Common myeloid progenitor, CD34-positive (primary cell): ENCODE measurements at regions not wholly inside any gene's neighbourhood (a gene's known extent, or its start where the extent isn't known, plus 50 kb on each side); places are given as distances from the start of the nearest gene placed in this dataset.
"Not testable (repeated sequence)": the region's sequence is repeated elsewhere in the genome, so short reads cannot be mapped to it uniquely, and the experiment has no call there.

Experiments
- CTCF ChIA-PET: fragments of 350-600 bp; sonication (Branson Sonifier 250); formaldehyde crosslinking; loops from one replicate; lab custom pipeline; 2021; ENCODE audit warnings: antibody characterized with exemption; lab: Charles Lee
- POLR2A ChIA-PET: fragments of 350-600 bp; sonication (Branson Sonifier 250); formaldehyde crosslinking; loops from one replicate; lab custom pipeline; 2021; ENCODE audit warnings: antibody characterized with exemption; lab: Charles Lee
- DNase-seq, 3 donors: peaks; one replicate each; pipeline versions ENCODE4 v3.0.0 to v3.0.0-alpha.2; 2013
- H3K27ac ChIP-seq, 2 experiments: 1 replicate in 1 of 2; 2 replicates in 1 of 2; pipeline ENCODE4 v1.7.0; 2013; ENCODE audit warnings: inconsistent platforms in 2 of 2, low read length in 2 of 2, mild to moderate bottlenecking in 2 of 2, low read depth in 1 of 2, moderate library complexity in 1 of 2; ENCODE audit not compliant: severe bottlenecking in 2 of 2, insufficient read depth in 1 of 2, poor library complexity in 1 of 2
- H3K27me3 ChIP-seq, 5 experiments: replicated peaks in 2 of 5; 1 replicate in 3 of 5; 2 replicates in 2 of 5; pipeline versions ENCODE4 v1.6.1 to v1.7.0; 2013; ENCODE audit warnings: low read length in 4 of 5, mild to moderate bottlenecking in 2 of 5, moderate library complexity in 2 of 5, inconsistent platforms in 1 of 5; ENCODE audit not compliant: insufficient read depth in 5 of 5, control insufficient read depth in 4 of 5
- H3K36me3 ChIP-seq, 4 experiments: 1 replicate in 2 of 4; 2 replicates in 2 of 4; pipeline versions ENCODE4 v1.6.1 to v1.7.0; 2013; ENCODE audit warnings: low read length in 3 of 4, control low read depth in 1 of 4, mild to moderate bottlenecking in 1 of 4; ENCODE audit not compliant: control insufficient read depth in 4 of 4, insufficient read depth in 4 of 4
- H3K4me1 ChIP-seq, 4 experiments: 1 replicate in 3 of 4; 2 replicates in 1 of 4; pipeline versions ENCODE4 v1.6.1 to v1.7.1; 2013; ENCODE audit warnings: low read length in 3 of 4, mild to moderate bottlenecking in 3 of 4, control low read depth in 1 of 4, inconsistent platforms in 1 of 4, moderate library complexity in 1 of 4; ENCODE audit not compliant: control insufficient read depth in 4 of 4, insufficient read depth in 4 of 4; ENCODE audit errors: control extremely low read depth in 1 of 4
- H3K4me3 ChIP-seq, 7 experiments: 1 replicate in 4 of 7; 2 replicates in 3 of 7; pipeline versions ENCODE4 v1.5.1 to v1.7.0; 2013; ENCODE audit warnings: mild to moderate bottlenecking in 7 of 7, low read length in 6 of 7, moderate library complexity in 6 of 7, inconsistent platforms in 2 of 7, low read depth in 2 of 7, control low read depth in 1 of 7; ENCODE audit not compliant: insufficient read depth in 4 of 7, control insufficient read depth in 1 of 7; ENCODE audit errors: extremely low read depth in 1 of 7
- H3K9me3 ChIP-seq, 5 experiments: 1 replicate in 4 of 5; 2 replicates in 1 of 5; pipeline versions ENCODE4 v1.6.1 to v1.7.1; 2013; ENCODE audit warnings: low read length in 4 of 5, mild to moderate bottlenecking in 2 of 5, inconsistent platforms in 1 of 5, low read depth in 1 of 5, moderate library complexity in 1 of 5; ENCODE audit not compliant: control insufficient read depth in 4 of 5, insufficient read depth in 2 of 5; ENCODE audit errors: control extremely low read depth in 1 of 5
- WGBS: methylation state at CpG from one replicate; pipeline ENCODE4 v1.1.5; 2013; ENCODE audit not compliant: insufficient coverage; 5-methylcytosine and 5-hydroxymethylcytosine counted together

GRCh38 chr4:188958346-188958745 lies 819.1 kb downstream of the TRIML1 start:
- peaks cover 0 to 3% (median 0%) of the 10 kb centered on the region in 5 experiments for H3K9me3 ChIP-seq
- DNase-seq: no peak
- H3K27me3 ChIP-seq: no peaks in the 10 kb centered on the region
- H3K36me3 ChIP-seq: no peaks in the 10 kb centered on the region
- ChIA-PET CTCF (no interaction called here), POLR2A (no interaction called here)
- H3K4me1 ChIP-seq: peaks cover 0 to 7% (median 3%) of the 10 kb centered on the region in 4 experiments
- H3K27ac ChIP-seq: no peak overlapping the region
- no peak overlapping the region for H3K4me3 ChIP-seq

- CTCF ChIA-PET: no interaction called here
- Histone ChIP-seq H3K4me3 (no peak overlapping the region), H3K4me1 (peaks cover 0 to 7% (median 3%) of the 10 kb centered on the region in 4 experiments), H3K36me3 (no peaks in the 10 kb centered on the region), H3K9me3 (peaks cover 0 to 3% (median 0%) of the 10 kb centered on the region in 5 experiments), H3K27me3 (no peaks in the 10 kb centered on the region), H3K27ac (no peak overlapping the region)
- no peak for DNase-seq
- POLR2A ChIA-PET: no interaction called here
- WGBS: 92% methylated on average over 5 of the region's 6 CpGs
Observed at GRCh38 chr4:188959424-188959823, 820.2 kb downstream of the TRIML1 start.

- no peak for DNase-seq
- no peaks in the 10 kb centered on the region for H3K27me3 ChIP-seq
- no peaks in the 10 kb centered on the region for H3K36me3 ChIP-seq
- H3K9me3 ChIP-seq: peaks cover 0 to 3% (median 0%) of the 10 kb centered on the region in 5 experiments
- H3K4me3 ChIP-seq: no peak overlapping the region
- POLR2A ChIA-PET: no interaction called here
- no peak overlapping the region for H3K27ac ChIP-seq
- H3K4me1 ChIP-seq: peaks cover 0 to under 1% (median 0%) of the 10 kb centered on the region in 4 experiments
- WGBS: 80% methylated on average over 2 of the region's 4 CpGs
- CTCF ChIA-PET: interaction anchor here (1.2 kb wide), 1 partner anchor 11 kb away, joined by 4 read pairs; no protein-coding TSS in a partner anchor
Observed at GRCh38 chr4:188960411-188961093, 821.3 kb downstream of the TRIML1 start.

- no peak overlapping the region for H3K4me3 ChIP-seq
- CTCF ChIA-PET: interaction anchor here (1.0 to 2.0 kb wide), 5 partner anchors 30 to 824 kb away, joined by 3 to 9 read pairs (median 3); no protein-coding TSS in a partner anchor
- no peaks in the 10 kb centered on the region for H3K9me3 ChIP-seq
- H3K4me1 ChIP-seq: peaks cover 0 to 1% (median 0%) of the 10 kb centered on the region in 4 experiments
- H3K27me3 ChIP-seq: no peaks in the 10 kb centered on the region
- peak; percentile 12 to 53 (median 44) for DNase-seq
- no peak overlapping the region for H3K27ac ChIP-seq
- WGBS: 20% methylated on average over 1 of the region's 3 CpGs
- H3K36me3 ChIP-seq: no peaks in the 10 kb centered on the region
- POLR2A ChIA-PET: no interaction called here
Observed at GRCh38 chr4:188971125-188971524, 831.9 kb downstream of the TRIML1 start.

- no peaks in the 10 kb centered on the region for H3K9me3 ChIP-seq
- H3K27ac ChIP-seq: no peak overlapping the region
- POLR2A ChIA-PET: no interaction called here
- CTCF ChIA-PET: no interaction called here
- peaks cover 0 to 9% (median 3%) of the 10 kb centered on the region in 4 experiments for H3K4me1 ChIP-seq
- no peak for DNase-seq
- no peaks in the 10 kb centered on the region for H3K27me3 ChIP-seq
- H3K4me3 ChIP-seq: no peak overlapping the region
- no peaks in the 10 kb centered on the region for H3K36me3 ChIP-seq
- 100% methylated on average over 8 of the region's 10 CpGs for WGBS
Observed at GRCh38 chr4:188975271-188975670, 836.0 kb downstream of the TRIML1 start.

- Histone ChIP-seq H3K4me1 (peaks cover 0 to 9% (median 3%) of the 10 kb centered on the region in 4 experiments), H3K9me3 (no peaks in the 10 kb centered on the region), H3K36me3 (no peaks in the 10 kb centered on the region), H3K27ac (no peak overlapping the region), H3K27me3 (no peaks in the 10 kb centered on the region), H3K4me3 (no peak overlapping the region)
- no CpG with 5 or more reads among the region's 2 CpGs for WGBS
- ChIA-PET POLR2A (no interaction called here), CTCF (interaction anchor here (1.1 kb wide), 1 partner anchor 39 kb away, joined by 3 read pairs; no protein-coding TSS in a partner anchor)
- peak in 2 of 3 donors; percentile 35 to 38 for DNase-seq
Observed at GRCh38 chr4:188976644-188977115, 837.4 kb downstream of the TRIML1 start.

- WGBS: 100% methylated on average over 6 of the region's 6 CpGs
- POLR2A ChIA-PET, H3K36me3 ChIP-seq, H3K4me3 ChIP-seq, H3K9me3 ChIP-seq, H3K27me3 ChIP-seq, H3K4me1 ChIP-seq, DNase-seq, H3K27ac ChIP-seq: not testable (repeated sequence)
- CTCF ChIA-PET: interaction anchor here (1.1 kb wide), 1 partner anchor 39 kb away, joined by 3 read pairs; no protein-coding TSS in a partner anchor
Observed at GRCh38 chr4:188977232-188977631, 838.0 kb downstream of the TRIML1 start.
